ENCODE measurements at regions not wholly inside any gene's neighbourhood (a gene's known extent, or its start where the extent isn't known, plus 50 kb on each side); places are given as distances from the start of the nearest gene placed in this dataset.
"Not testable (repeated sequence)": the region's sequence is repeated elsewhere in the genome, so short reads cannot be mapped to it uniquely, and the experiment has no call there.

DNA sequence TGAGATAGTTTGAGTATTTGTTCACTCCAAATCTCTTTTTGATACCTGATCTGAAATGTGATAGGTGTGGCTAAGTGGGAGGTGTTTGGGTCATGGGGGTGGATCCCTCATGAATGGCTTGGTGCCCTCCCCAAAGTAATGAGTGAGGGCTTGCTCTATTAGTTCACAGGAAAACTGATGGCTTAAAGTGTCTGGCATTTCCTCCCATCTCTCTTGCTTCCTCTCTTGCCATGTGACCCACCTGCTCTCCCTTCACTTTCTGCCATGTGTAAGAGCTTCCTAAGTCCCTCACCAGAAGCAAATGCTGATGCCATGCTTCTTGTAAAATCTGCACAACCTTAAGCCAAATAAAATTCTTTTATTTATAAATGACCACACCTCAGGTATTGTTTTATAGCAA is 61.1 kb downstream of the MAD2L1 start:
- Mint-ChIP-seq H3K27ac (no peak overlapping the region), H3K36me3 (no peaks in the 10 kb centered on the region), H3K27me3 (no peaks in the 10 kb centered on the region), H3K9me3 (peaks cover 0 to 1% (median 0%) of the 10 kb centered on the region in 3 donors), H3K4me3 (no peak overlapping the region), H3K4me1 (no peaks in the 10 kb centered on the region)

DNA sequence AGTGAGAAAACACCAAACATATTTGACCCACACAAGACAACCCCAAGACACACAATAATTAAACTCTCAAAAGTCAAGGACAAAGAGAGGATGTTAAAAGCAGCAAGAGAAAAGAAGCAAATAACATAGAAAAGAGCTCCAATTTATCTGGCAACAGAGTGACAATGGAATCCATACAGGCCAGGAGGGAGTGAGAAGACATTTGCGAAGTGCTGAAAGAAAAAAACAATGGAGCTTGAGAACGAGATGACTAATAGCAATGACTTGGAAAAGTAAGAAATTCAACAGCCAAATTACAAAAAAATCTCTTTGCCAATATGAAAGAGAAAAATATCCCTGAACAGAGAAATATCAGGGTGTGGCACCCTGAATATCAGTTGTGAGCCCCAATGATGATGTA is 61.6 kb downstream of the MAD2L1 start:
- H3K4me3 Mint-ChIP-seq = no peak overlapping the region
- H3K27me3 Mint-ChIP-seq = no peaks in the 10 kb centered on the region
- H3K9me3 Mint-ChIP-seq = peaks cover 0 to 1% (median 0%) of the 10 kb centered on the region in 3 donors
- no peaks in the 10 kb centered on the region for H3K4me1 Mint-ChIP-seq
- H3K36me3 Mint-ChIP-seq = no peaks in the 10 kb centered on the region
- no peak overlapping the region for H3K27ac Mint-ChIP-seq

DNA sequence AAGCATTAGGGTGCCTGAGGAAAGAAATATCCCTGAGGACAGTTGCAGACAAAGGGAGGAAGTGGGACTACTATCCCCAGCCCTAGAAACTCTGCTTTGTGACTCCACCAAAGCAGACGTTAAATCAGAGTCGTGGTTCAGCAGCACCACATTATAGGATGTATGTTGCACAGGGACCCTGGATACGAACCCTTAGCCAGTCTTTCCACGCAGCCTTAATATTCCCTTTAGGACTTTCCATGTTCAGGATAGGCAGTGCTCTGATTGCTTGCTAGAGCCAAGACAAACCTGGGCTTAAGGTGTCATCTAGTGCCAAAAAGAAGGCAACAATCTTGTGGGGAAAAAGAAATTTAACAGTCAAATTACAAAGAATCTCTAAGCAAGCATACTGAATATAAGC is 62.6 kb downstream of the MAD2L1 start:
- H3K9me3 Mint-ChIP-seq = peaks cover 0 to 1% (median 0%) of the 10 kb centered on the region in 3 donors
- H3K4me1 Mint-ChIP-seq = no peaks in the 10 kb centered on the region

DNA sequence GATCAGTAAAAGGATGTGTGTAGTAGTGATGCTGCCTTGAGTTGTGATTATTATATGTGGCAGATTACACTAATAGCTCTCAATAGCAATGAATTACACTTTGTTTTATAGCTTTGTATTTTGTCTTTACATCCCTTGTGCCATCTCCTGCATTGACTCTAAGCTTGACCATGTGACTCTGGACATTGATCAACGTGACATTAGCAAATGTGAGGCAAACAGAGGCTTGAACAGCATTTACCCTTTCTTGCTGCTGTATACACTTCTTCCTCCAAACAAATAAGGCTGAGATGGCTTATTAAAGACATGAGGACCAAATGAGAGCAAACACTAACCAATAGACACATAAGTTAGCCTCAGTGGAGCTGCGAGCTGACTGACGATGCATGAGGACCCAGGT is 63.5 kb downstream of the MAD2L1 start:
- Mint-ChIP-seq H3K27me3 (no peaks in the 10 kb centered on the region), H3K27ac (peak overlapping the region in 1 of 3 donors; percentile 22), H3K36me3 (no peaks in the 10 kb centered on the region), H3K9me3 (peaks cover 0 to 1% (median 0%) of the 10 kb centered on the region in 3 donors), H3K4me1 (no peaks in the 10 kb centered on the region), H3K4me3 (no peak overlapping the region)

More for the DNA sequence above, 62.6 kb downstream of the MAD2L1 start:
- Mint-ChIP-seq H3K36me3 (no peaks in the 10 kb centered on the region), H3K27me3 (no peaks in the 10 kb centered on the region), H3K4me3 (no peak overlapping the region), H3K27ac (no peak overlapping the region)

DNA sequence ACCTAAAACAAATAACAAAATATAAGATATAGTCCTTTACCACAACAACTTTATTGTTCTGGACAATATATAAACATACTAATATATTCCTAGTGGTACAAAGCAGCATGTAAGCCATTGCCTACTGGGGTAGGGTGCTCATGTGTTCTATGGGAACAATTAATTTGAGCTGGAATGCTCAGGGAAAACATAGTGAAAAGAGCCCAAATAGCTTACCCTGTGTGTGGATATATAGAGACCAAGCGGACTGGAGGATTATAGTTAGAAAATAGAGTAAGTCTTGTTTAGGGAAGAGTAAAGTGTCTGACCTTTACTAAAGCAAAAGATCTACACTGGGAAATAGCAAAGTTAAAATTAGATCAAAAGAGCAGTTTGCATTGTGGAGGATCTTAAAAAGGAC is 64.8 kb downstream of the MAD2L1 start:
- Mint-ChIP-seq H3K9me3 (peaks cover 0 to 1% (median 0%) of the 10 kb centered on the region in 3 donors), H3K27ac (no peak overlapping the region), H3K4me3 (no peak overlapping the region), H3K4me1 (no peaks in the 10 kb centered on the region), H3K27me3 (no peaks in the 10 kb centered on the region), H3K36me3 (no peaks in the 10 kb centered on the region)

DNA sequence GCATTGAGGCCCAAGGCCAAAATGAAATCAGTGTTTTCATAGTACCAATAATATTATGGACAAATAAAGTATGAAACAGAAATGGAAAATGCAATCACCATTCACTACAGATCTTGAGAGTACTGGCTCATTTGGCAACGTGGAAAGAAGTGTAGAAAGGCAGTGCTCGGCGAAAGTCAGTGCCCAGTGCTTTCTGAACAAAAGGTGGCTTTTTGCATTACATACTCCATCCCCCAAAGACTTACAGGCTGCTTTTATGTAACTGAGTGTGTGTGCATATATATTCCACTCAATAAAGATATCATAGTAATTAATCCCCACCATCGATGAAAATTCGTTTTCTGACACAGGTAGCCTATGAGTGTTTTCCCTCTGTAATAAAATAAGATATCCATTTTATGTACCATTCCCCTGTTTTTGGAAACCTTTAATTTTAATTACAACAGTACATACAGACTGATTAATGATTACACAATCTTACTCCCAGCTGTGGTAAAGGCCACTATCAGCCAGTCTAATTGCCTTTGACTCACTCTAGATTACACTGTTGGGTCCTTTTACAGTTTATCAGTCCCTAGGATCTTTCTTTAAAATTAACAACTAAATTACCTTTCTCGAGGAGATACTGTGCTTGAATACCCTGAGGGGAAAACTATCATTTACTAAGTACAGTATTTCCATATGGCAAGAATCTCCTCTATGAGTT is 65.9 kb downstream of the MAD2L1 start:
- H3K27me3 Mint-ChIP-seq = no peaks in the 10 kb centered on the region
- H3K27ac Mint-ChIP-seq = no peak overlapping the region
- H3K4me1 Mint-ChIP-seq = no peaks in the 10 kb centered on the region
- H3K36me3 Mint-ChIP-seq = no peaks in the 10 kb centered on the region
- no peak overlapping the region for H3K4me3 Mint-ChIP-seq
- peaks cover 0 to 1% (median 0%) of the 10 kb centered on the region in 3 donors for H3K9me3 Mint-ChIP-seq

DNA sequence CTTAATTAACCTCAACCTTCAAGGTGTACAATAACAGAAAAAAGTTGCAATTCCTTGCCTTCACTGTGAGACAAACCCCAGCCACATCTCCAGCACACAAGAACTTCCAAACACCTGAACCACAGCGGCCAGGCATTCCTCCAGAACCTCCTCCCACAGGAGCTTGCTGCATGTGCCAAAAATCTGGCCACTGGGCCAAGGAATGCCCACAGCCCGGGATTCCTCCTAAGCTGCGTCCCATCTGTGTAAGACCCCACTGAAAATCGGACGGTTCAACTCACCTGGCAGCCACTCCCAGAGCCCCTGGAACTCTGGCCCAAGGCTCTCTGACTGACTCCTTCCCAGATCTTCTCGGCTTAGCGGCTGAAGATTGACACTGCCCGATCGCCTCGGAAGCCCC is 70.6 kb downstream of the MAD2L1 start:
- not testable (repeated sequence) for H3K27ac Mint-ChIP-seq

DNA sequence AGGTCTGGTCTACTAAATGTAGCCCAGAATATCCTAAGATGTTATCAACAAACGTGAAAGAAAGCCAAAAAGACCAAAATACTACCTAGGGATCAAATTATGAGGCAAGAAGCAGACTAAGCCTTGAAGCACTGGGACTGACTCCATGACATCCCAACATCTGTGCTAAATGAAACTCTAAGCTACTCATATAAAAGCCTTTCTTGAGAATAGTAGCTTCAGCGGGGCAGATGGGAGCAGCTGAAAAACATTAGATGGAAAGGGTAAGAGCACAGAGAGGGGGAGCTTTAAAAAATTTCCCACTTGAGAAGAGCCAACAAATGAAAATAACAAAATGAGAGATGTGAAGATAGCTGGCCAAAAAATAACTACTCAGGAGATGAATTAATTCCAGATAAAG is 81.7 kb downstream of the MAD2L1 start:
- no peaks in the 10 kb centered on the region for H3K27me3 Mint-ChIP-seq
- no peaks in the 10 kb centered on the region for H3K9me3 Mint-ChIP-seq
- no peak overlapping the region for H3K27ac Mint-ChIP-seq
- H3K36me3 Mint-ChIP-seq = no peaks in the 10 kb centered on the region
- no peaks in the 10 kb centered on the region for H3K4me1 Mint-ChIP-seq
- no peak overlapping the region for H3K4me3 Mint-ChIP-seq

More for the DNA sequence above, 70.6 kb downstream of the MAD2L1 start:
- not testable (repeated sequence) for H3K36me3 Mint-ChIP-seq, H3K9me3 Mint-ChIP-seq, H3K4me3 Mint-ChIP-seq, H3K4me1 Mint-ChIP-seq, H3K27me3 Mint-ChIP-seq

DNA sequence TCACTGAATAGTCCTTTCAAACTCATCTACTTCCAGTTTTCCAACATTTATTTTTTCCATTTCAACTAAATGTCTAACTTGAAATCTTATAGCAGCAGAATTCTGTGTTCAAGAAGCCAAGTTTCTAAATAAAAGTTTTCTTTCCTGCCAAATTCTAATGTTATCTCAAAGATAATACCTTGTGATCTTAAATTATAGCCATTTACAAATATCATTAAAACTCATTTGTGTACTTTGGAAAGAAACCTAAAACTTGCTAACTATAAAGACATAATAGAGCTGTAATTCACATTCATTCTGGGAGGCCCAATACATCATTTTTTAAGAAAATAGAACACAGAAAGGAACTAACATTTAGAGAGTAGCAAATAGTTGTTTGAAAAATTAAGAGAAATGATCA is 83.9 kb downstream of the MAD2L1 start:
- Mint-ChIP-seq H3K27me3 (no peaks in the 10 kb centered on the region), H3K4me1 (no peaks in the 10 kb centered on the region), H3K27ac (no peak overlapping the region), H3K9me3 (no peaks in the 10 kb centered on the region), H3K36me3 (no peaks in the 10 kb centered on the region), H3K4me3 (no peak overlapping the region)

DNA sequence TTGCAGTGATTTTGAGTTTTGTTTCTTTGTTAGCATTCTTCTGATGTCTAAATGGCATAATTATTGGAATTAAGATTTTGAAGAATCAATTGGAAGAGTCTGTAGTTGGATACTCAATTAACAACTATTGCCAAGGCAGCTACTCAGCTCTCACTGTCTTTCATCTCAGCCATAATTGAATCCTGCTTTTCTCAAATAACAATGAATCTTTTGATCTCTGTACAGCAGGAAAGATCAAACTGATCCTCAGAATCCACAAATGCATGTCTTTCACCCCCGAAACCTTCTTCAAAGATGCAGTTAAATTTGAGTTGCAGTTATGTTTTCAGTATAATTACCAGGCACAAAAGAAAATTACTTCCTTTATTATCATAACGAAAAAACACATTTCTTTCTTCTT is 86.2 kb downstream of the MAD2L1 start:
- H3K27ac Mint-ChIP-seq = no peak overlapping the region
- H3K9me3 Mint-ChIP-seq = no peaks in the 10 kb centered on the region
- no peaks in the 10 kb centered on the region for H3K36me3 Mint-ChIP-seq
- H3K4me1 Mint-ChIP-seq = no peaks in the 10 kb centered on the region
- H3K4me3 Mint-ChIP-seq = no peak overlapping the region
- no peaks in the 10 kb centered on the region for H3K27me3 Mint-ChIP-seq

DNA sequence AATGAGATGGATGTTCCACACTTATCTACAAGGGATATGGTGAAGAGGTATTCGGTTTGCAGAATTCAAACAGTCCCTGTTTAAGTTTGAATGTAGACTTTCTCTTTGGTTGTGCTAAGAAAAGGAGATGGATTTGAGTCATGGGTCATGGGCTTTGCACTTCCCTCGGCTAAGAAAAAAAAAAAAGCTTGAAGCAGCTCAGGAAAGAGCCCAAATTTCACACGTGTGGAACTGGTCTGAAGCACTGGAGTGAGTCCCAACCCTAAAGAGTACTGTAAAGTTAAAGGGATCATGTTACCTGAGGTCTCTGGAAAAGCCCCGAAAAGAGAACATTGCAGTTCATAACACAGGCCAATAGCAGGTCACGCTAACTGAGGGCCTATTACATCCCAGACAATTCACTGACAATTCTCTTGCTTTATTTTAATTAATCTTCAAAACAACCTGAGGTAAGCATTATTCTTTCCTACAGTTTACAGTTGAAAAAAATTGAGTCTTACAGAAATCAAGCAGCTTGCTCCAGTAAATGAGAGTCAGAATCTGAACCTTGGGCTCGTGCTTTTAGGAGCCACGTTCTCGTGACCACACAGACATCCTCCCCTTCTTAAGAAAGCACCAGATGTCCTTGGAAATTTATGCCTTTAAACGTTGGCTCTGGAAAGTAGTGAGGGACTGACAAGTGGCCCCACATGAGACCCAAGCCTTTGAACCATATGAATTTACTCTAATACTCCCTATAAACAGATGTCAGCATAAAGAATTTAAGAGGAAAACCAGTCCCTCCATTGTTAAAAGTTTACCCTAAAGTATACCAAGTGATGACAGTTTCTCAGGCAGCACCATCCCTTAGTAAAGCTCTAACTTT is 89.3 kb downstream of the MAD2L1 start:
- no peaks in the 10 kb centered on the region for H3K4me1 Mint-ChIP-seq
- no peaks in the 10 kb centered on the region for H3K36me3 Mint-ChIP-seq
- H3K9me3 Mint-ChIP-seq = no peaks in the 10 kb centered on the region

DNA sequence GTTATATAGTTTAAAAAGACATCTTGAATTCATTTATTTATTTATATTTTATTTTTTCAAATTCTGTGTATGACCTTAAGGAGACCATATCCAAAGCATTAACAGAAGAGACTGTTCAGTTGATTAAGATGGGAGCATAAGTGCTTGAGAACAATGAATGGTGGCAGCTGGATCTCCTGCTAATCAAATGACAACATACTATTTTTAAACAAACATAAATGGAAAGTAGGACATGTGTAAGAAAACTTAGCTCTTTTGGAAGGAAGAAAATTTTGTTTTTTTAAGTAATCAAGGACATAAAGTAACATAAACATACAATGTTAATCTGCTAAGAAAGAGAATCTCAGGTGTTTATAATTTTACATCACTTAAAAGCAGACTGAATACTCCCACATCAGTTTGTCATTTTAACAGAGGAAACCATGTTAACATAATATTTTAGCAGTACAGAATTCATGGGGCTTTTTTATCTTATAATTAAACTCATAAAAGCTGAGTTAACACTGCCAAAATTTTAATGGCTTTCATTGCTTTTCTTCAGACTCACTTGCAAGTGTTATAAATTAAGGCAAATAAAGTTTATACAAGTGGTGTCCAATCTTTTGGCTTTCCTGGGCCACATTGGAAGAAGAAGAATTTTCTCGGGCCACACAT is 95.1 kb downstream of the MAD2L1 start:
- Mint-ChIP-seq H3K4me3 (no peak overlapping the region), H3K4me1 (peaks cover 0 to 1% (median 0%) of the 10 kb centered on the region in 3 donors), H3K27me3 (no peaks in the 10 kb centered on the region), H3K27ac (no peak overlapping the region), H3K9me3 (no peaks in the 10 kb centered on the region), H3K36me3 (peaks cover 1% of the 10 kb centered on the region)

More for the DNA sequence above, 89.3 kb downstream of the MAD2L1 start:
- H3K27ac Mint-ChIP-seq = no peak overlapping the region
- no peaks in the 10 kb centered on the region for H3K27me3 Mint-ChIP-seq
- no peak overlapping the region for H3K4me3 Mint-ChIP-seq

DNA sequence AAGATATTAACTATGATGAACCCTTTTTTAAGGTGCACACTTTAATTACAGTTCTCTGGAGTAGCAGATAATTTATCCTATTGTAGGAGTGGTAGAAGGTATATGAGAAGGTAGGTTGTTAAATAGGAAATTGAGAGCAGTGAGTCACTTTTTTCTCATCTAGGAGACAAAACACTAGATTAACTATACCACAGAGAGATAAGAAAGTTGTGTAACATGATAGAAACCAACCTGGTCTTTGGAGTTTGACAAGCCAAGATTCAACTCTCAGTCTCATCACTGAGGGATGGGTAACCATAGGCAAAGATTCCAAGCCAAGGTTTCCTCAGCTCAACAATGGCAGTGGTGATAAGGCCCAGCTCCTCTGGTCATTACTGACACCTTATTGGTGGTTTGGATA is 104.0 kb downstream of the MAD2L1 start:
- Mint-ChIP-seq H3K36me3 (no peaks in the 10 kb centered on the region), H3K4me1 (no peaks in the 10 kb centered on the region), H3K27ac (no peak overlapping the region), H3K27me3 (peaks cover 1% of the 10 kb centered on the region), H3K9me3 (no peaks in the 10 kb centered on the region), H3K4me3 (no peak overlapping the region)

DNA sequence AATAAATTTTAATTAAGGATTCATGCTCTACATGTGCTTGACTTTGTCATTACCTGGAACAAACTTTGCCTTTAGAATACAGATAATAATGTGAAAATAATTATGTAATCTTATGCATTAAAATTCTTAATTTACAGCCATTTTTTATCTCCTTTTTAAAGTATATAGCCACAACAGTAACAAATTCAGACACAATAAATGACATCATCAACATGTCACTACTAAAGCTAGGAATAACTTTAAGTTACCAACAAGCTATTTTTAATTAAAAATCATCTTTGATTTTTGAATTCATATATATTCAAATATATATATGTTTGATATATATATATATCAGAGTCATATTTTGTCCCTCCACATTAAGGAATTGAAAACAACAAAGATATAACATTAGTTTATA is 107.7 kb downstream of the MAD2L1 start:
- Mint-ChIP-seq H3K4me1 (no peaks in the 10 kb centered on the region), H3K4me3 (no peak overlapping the region), H3K27ac (no peak overlapping the region), H3K9me3 (peaks cover 0 to 2% (median 0%) of the 10 kb centered on the region in 3 donors), H3K36me3 (no peaks in the 10 kb centered on the region), H3K27me3 (no peaks in the 10 kb centered on the region)

DNA sequence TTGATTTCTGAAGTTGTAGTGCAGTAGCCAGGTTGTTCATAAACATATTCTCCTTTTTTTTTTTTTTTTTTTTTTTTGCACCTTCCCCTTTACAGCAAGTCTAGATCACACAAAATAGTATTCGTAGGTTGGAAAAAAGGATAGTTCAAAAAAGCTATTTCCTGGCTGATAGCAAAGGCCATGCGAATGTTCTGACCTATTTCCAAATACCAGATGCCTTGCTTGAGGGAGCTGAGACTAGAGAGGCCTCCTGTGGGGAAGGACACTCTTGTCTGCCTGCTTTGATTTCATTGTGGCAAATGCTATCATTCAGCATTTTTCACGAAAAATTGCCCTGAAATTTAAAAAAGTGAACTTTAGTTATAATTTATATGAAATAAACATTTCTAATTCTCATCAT is 111.4 kb downstream of the MAD2L1 start:
- peaks cover 0 to 2% (median 0%) of the 10 kb centered on the region in 3 donors for H3K9me3 Mint-ChIP-seq
- no peaks in the 10 kb centered on the region for H3K36me3 Mint-ChIP-seq
- no peaks in the 10 kb centered on the region for H3K4me1 Mint-ChIP-seq
- no peak overlapping the region for H3K4me3 Mint-ChIP-seq
- no peaks in the 10 kb centered on the region for H3K27me3 Mint-ChIP-seq
- H3K27ac Mint-ChIP-seq = no peak overlapping the region

All from IgD-negative memory B cell (primary cell).